Muscle of back (tissue), 3 donors: ENCODE measurements at regions not wholly inside any gene's neighbourhood (a gene's known extent, or its start where the extent isn't known, plus 50 kb on each side); places are given as distances from the start of the nearest gene placed in this dataset.
A peak's percentile ranks its signal among the peaks of the same experiment; 100 is the strongest.

Source experiments
- DNase-seq, 3 donors: peaks; one replicate each; pipeline versions ENCODE4 v3.0.0 to v3.0.0-alpha.2; 2013

DNA sequence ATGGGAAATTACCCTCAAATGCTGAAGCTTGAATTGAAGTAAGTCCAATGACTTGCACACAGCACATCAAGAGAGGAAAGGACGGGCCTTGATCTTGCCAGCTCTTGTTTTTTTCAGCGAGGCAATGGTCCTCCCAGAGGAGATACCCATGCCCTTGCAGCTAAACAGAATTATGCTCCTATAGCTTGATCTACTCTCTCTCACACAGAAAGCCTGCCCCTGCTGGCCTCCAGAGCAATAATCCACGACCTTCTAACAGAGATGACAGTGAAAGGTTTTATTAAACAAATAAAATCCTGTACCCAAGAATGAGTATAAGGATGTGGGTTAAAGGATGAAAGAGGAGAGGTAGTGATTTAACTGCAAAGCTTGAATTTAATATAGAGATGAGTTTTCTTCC lies 268.0 kb downstream of the ADRA2A start:
- no peak for DNase-seq

DNA sequence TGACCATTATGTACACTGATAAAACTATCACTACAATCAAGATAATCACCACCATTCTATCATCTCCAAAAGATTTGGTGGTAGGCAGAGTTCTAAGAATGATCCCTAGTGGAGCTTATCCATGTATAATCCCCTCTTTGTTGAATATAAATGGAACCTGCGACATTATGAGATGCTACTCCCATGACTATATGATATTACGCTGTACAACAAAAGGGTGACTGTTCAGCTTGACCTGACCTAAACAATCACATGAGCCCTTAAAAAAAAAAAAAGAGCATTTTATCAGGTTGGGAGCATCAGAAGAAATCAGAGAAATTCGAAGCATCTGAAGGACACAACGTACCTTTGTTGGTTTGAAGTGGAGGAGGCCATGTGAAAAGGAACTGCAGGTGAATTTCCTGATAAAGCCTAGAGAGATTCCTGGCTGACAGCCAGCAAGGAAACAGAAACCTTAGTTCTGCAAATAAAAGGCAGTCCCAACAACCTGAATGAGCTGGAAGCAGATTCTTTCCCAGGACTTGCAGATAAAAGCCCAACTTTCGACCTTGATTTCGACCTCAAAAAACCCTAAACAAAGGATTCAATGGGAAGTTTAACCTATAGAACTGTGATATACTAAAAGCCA lies 270.7 kb downstream of the ADRA2A start:
- no peak for DNase-seq

DNA sequence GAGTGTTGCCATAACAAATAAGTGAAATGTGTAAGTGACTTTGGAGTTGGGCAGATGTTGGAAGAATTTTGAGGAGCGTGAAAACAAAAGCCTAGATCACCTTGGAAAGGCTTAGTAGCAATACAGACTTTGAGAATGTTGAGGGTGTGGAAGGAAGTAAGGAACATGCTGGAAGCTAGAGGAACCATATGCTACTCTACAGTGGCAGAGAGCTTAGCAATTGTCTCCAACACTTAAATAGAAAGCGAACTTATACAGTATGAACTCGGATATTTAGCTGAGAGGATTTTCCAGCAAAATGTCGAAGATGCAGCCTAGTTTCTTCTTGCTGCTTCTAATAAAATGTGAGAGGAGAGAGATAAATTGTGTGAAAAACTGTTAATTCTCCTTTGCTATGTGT lies 271.2 kb downstream of the ADRA2A start:
- DNase-seq = no peak

DNA sequence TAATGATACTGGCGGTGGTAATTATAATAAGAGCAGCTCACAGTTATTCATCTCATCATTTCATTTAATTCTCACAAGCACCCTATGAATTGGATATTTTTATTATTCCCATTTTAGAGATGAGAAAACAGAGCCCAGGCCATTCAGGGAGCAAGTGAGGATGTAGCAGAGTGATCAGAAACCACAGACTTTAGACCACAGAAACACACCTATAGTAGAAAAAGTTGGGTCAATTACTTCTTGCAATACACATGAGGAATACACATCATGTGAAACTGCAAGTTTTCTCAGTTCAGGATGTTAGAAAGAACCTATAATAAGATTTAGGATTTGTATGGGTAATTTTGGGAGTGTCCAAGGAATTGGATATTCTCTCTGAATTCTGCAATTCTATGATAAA lies 278.0 kb downstream of the ADRA2A start:
- no peak for DNase-seq

DNA sequence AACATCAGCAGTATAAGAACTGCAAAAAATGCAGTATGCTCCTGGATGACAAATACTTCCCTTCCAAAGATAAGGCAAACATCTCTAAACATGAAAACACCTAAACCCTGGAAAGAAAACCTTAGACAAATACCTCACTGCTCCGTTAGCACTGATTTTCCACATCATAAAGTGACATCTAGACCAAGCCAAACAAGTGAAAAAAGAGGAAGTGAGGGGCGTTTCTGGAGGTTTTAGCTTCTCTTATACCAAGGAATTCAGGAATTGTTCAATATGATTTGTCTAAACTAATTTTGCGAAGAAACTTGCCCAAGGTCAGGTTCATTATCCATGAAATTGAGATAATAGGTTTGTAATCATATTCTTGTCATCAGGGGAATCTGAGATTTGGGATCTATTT lies 279.7 kb downstream of the ADRA2A start:
- DNase-seq = no peak

DNA sequence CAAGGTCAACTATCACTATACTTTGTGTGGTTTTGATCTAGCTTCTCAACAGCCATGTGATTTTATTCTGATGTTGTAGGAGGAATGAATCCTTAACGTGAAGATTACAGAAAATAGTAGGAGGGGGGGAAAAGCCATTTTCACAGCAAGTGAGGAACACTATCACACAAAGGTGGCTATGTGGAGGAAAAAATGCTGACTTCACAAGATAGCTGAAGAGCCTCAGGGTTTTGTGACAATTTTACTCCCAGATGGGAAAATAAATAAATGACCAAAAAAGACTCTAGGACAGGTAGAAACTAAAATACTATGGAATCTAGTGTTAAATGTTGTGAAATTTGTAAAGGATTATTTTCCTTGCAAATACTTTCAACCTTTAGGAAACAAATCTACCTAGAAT lies 281.0 kb downstream of the ADRA2A start:
- no peak for DNase-seq

DNA sequence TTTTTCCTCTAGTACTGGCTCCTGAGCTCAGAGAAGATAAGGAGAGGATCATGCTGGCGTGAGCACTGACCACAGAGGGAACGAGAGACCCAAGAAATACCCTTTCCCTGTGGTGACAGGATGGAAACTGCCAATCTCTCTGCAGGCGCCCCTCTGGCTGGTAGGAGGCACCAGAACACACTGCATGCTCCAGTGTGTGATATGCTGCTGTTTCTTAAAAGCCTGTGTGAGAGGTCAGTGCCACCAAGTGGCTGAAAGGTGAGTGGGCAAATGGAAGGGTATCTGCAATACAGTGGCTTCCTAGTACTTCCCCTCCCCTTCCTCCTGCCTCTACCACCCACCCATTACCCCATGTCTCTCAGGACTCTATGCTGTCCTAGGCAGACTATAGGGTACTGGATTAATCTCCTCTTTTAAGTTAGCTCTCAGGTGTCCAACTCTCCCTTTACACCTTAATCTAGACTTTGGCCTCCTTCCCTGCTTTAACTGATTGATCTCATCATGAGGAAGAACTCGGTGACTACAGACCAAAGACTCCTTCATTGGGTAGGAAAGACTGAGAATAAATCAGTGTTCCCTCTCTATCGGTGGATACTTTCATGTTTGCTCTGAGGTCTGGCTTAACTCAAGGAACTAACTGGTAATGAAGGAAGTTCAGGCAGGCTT lies 283.6 kb downstream of the ADRA2A start:
- DNase-seq = peak; percentile 12 to 30 (median 13)

DNA sequence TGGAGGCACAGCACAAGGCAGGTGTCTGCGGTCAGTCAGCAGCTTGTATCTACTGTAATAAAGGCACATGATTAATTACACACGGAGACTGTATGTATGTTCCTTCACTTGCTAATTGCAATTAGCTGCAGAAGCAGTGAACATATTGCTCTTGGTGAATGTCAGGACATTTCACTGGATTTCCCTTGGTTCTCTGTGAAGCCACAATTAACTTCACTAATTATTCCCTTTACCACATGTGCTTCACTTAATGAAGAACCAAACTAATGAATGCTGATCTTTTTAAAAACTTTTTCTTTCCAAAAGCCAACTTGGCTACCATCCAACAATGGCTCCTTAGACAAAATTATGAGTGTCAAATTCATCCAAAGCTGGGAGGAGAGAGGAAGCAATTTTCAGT lies 290.7 kb downstream of the ADRA2A start:
- DNase-seq = no peak

DNA sequence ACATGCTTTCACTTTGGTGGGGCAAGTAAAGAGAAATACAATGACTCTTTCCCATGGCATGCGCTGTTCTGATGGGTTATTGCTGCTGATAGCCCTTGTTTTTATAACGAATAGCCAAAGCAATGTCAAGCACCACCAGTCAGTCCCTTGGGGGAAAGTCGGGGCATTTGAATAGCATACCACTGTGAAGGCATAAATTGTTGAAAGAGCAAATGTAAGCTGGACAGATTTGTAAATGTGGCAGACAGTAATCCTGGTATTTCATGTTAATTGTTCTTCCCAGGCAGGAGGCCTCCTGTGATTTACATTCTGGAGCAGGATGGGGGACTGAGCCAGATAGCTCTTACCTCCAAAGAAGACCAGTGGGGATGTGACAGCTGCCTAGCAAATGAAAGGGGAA lies 293.3 kb downstream of the ADRA2A start:
- no peak for DNase-seq

DNA sequence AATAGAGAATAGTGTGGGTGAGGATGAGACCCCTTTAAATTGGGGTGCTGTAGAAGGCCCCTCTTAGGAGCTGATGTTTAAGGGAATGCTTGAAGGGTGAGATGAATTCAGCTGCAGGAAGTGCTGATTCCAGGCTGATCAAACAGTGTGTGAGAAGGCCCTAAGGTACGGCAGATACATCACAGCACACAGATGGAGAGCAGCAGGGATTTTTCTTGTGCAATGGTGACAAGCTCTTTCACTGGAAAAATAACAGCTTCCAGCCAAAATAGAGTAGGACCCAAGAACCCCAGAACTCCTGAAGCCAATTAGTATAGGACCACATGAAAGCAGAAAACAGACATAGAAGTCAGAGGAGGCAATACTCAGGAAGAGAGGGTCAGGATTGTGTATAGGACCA lies 296.9 kb downstream of the ADRA2A start:
- DNase-seq = no peak

DNA sequence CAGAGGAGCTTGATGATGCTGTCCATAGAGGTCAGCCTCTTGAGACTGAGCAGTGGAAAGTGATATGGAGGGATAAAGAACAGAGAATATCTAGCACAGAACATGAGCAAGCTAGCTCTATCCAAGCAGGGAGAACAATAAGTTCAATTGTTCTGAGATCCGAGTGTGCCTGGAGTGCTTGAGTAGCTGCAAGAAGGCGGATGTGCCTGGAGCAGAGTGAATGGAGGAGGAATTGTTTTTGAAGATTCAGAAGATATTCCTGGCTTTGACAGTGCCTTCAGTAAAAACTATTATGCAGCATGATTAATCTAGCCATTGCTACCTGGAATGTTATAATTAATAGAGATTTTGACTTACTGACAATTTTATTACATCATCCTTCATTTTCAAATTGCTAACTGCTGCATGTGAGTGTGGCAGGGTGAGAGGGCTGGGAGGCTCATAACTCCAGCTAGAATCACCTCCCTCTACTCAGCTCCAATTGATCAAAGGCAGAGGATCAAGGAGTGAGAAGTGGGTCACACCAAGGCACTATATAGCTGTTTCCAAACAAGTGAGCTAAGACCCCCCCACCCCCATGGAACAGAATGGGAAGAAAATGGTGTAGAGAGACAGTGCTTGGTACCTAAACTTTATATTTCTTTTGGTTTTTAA lies 302.8 kb downstream of the ADRA2A start:
- no peak for DNase-seq

DNA sequence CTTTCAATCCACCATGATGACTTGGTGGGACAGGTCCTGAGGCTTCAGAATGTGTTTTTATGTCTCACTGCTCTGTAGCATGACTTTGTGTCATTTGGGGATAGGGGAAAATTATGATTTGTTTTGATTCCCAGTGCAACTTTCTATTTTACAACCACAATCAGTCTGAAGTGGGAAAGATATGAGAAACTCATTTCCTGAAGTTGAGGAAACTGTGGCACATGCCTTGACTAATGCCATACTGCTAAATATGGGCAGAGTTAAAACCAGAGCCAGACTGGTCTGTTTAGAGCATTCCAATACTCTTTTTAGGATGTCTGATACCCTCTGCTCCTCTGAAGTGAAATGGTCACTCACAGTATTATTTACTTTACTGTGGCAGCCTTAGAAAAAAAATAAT lies 307.7 kb downstream of the ADRA2A start:
- DNase-seq = no peak

DNA sequence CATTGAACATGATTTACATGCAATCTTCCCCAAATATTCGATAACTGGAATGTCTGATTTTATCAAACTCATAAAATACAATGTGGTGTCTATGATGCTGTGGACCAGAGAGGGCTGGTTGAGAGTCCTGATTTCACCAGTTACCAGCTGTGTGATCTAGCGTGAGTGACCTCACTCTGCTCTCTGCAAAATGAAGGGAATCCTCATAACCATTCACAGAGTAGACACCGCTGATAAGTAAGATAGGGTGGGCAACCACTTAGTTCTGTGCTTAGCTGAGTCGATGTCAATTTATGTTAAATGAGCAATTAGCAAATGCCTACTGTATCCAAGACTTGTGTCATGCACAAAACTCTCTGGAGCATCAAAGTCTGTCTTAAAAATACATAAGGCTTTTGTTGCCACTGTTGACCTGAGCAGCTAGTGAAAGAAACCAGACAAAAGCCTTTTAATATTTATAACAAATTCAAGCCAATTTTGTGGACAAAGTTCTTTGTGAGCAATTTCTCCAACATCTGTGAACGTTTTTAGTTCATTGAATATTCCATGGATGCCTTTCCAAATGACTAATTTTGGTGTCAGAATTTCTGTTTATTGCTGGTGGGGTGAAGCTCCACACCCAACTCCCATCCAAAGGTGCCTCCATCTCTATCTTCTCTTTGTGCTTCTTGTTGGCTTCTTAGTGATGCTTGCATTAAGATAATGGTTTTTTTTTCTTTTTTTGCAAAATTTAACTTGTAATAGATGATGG lies 314.2 kb downstream of the ADRA2A start:
- DNase-seq = no peak

DNA sequence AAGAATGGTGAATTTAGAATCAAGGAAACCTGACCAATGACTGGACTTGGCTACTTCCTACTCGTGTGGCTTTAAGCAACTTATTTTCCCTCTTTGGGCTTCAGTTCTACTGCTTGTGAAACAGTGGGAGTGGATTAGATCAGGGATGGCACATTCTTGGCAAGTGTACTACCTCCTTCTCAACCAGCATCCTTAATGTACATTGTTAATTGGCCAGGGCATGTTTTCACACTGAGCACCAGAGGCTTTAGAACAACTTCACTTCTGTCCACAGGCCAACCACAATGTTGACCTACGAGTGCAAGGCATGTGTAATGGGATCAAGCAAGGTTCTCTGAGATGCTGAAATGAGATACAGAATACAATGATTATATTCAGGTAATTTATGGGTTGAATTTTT lies 315.3 kb downstream of the ADRA2A start:
- DNase-seq = no peak

DNA sequence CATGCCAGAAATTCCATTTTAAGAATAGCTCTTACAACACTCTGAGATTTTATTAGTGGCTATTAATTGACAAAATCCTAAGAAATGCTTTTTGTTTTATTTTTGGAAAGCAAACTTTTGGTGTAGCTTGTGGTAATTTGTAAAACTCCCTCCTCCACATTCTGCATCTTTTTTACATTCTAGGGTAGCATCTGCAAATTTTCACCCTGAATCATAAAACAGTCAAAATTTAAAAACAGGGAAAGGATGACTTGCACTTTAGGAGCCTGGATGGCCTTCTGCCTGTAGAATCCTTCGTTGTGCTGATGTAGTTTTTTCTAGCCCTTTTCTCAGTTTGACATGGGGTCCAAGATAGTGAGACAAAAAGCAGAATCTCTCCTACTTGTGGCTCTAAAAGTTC lies 316.1 kb downstream of the ADRA2A start:
- no peak for DNase-seq

DNA sequence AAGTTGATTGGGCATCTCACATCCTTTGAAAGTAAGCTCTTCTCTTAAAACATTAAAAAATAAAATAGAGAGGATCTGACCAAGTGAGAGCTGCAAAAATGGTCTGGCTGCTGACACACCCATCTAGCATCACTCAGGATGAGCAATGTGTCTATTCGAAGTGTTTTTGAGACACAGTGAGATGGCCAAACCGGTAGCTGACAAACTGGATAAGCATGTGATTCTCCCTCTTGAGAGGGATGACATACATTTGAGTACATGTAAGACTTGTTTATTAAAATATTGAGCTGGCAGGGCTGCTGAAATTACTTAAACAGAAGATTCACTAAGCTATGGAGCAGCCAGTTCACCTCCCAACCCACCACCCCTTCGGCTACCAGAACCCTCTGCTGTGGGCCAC lies 333.9 kb downstream of the ADRA2A start:
- DNase-seq = no peak

DNA sequence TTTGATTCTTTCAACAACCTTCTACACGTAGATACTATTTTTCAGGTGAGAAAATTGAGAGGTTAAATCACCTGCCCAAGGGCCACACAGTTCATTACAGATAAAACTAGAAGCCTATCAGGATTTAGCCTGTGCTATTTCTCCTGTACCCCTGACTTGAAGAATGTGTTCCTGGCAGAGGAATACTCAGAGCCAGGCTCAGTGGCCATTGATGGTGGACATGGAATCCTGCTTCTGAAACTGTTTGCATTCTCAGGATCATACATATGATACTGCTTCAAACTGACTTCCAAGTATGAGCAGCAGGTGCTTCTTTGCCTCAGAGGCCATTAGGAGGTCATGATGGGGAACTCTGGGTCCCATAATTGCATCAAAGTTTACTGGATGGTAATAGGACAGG lies 348.6 kb downstream of the ADRA2A start:
- peak in 1 of 3 donors; percentile 28 for DNase-seq

DNA sequence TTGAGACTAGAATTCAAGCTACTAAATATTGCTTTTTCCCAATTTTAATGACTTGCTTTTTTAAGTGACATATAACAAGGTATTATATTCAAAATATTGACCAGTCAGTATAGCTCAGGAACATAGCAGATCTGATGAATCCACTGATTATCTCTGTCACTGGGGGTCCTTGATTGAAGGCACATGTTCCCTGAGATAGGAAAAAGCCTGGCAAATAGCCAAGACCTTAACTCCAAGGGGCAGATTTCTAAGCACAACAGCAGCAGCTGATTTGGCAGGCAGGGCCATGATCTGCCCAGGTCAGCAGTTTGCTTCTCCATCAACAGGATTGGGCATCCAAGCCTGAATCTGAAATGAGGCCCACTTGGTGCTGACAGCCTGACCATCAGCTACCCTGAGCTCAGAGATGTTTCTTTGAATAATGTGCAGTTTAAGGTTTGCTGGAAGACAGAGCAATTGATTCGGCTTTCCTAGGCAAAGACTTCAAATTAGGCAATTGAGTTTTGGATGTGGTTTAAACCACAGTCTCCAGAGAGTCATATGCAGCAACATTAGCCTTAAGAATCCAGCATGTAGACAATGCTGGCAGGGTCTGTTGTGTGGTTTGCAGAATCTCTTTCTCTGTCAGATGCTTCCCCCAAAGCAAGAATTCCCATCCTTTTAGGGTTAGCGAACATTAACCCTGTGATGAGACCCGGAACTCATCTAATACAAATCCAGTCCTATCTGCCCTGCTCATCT lies 352.6 kb downstream of the ADRA2A start:
- no peak for DNase-seq

DNA sequence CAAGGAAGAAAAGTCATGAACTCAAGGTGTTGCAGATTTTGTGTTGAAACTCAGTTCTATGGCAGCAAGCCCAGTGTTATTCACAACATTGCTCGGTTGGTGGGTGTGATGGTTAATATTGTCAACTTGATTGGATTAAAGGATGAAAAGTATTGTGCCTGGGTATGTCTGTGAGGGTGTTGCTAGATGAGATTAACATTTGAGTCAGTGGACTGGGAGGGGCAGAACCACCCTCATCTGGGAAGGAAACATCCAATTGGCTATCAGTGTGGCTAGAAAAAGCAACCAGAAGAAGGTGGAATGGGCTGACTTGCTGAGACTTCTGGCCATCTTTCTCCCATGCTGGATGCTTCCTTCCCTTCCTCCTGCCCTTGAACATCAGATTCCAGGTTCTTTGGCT lies 353.2 kb downstream of the ADRA2A start:
- no peak for DNase-seq

DNA sequence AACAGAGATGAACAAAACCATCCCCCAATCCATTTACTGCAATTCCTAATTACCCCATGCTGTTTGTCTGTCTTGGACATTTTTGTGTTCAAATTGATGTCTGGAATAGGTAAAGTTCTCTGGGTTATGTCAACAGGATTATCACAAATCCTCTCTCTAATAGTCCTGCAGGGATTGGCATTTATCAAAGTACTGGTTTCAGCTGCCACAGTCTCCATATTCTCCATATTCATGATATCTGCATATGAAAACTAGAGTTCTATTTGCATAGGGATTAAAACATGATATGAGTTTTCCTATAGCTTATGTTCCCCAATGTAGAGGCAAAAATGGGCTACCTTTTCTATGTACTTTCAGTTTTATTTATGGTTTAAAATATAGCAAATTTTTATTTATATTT lies 355.8 kb downstream of the ADRA2A start:
- DNase-seq = no peak

DNA sequence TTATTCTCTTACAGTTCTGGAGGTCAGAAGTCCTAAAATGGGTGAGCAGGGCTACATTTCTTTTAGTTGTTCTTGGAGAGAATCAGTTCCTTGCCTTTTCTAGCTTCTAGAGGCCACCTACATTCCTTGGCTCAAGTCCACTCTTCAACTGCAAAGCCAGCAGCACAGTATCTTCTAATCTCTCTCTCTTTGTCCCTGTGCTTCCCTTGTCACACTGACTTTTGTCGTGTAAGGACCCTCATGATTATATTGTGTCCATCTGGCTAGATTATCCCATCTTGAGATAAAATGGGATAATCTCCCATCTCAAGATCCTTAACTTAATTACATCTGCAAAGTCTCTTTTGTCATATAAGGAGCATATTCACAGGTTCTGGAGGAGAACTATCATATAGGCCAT lies 359.0 kb downstream of the ADRA2A start:
- DNase-seq = no peak
